HEK293 (cell line): ENCODE measurements at regions not wholly inside any gene's neighbourhood (a gene's known extent, or its start where the extent isn't known, plus 50 kb on each side); places are given as distances from the start of the nearest gene placed in this dataset.

Experiments
- CTCF ChIA-PET: fragments of 350-600 bp; formaldehyde crosslinking; extraction: SDS; loops from one replicate; lab custom pipeline; 2021; ENCODE audit warnings: antibody characterized with exemption; lab: Yijun Ruan, JAX
- POLR2A ChIA-PET: fragments of 300-600 bp; formaldehyde crosslinking; extraction: SDS; loops from one replicate; lab custom pipeline; 2020; ENCODE audit warnings: antibody characterized with exemption, inconsistent platforms; lab: Yijun Ruan, JAX
- H3K27ac ChIP-seq: fragments of 200-500 bp; sonication (Bioruptor generic); 2 replicates; pipeline ENCODE4 v1.5.1; 2014; ENCODE audit warnings: low read depth, low read length, control low read depth, inconsistent platforms; ENCODE audit errors: extremely low read depth
- H3K36me3 ChIP-seq, 2 experiments: fragments of 200-500 bp in 1 of 2; sonication (Bioruptor generic) in 1 of 2; 1 replicate in 1 of 2; 2 replicates in 1 of 2; pipeline ENCODE4 v1.5.1; 2014 to 2017; ENCODE audit warnings: inconsistent platforms in 2 of 2, low read length in 2 of 2; ENCODE audit not compliant: control insufficient read depth in 2 of 2, insufficient read depth in 1 of 2
- H3K4me1 ChIP-seq: fragments of 200-500 bp; sonication (Bioruptor generic); 2 replicates; pipeline ENCODE4 v1.5.1; 2014; ENCODE audit warnings: mild to moderate bottlenecking, low read length, inconsistent platforms; ENCODE audit not compliant: control insufficient read depth, insufficient read depth
- H3K4me3 ChIP-seq: 2 replicates; pipeline ENCODE4 v1.5.1; 2011; ENCODE audit warnings: low read depth, mild to moderate bottlenecking, control low read depth, low read length, moderate library complexity
- H3K9me3 ChIP-seq: fragments of 200-500 bp; sonication (Bioruptor generic); 2 replicates; pipeline ENCODE4 v1.5.1; 2014; ENCODE audit warnings: low read depth, low read length, inconsistent platforms; ENCODE audit not compliant: control insufficient read depth, insufficient read depth
- BCL11B ChIP-seq: fragments of 450-650 bp; formaldehyde crosslinking; IDR thresholded peaks from 2 replicates; pipeline ENCODE4 v1.5.1; 2016; ENCODE audit warnings: low read depth, missing biosample characterization, missing genetic modification characterization
- FEZF1 ChIP-seq: fragments of 450-650 bp; formaldehyde crosslinking; IDR thresholded peaks from 2 replicates; pipeline ENCODE4 v1.5.1; 2016; ENCODE audit warnings: missing biosample characterization, missing genetic modification characterization
- GLIS1 ChIP-seq: fragments of 450-650 bp; formaldehyde crosslinking; IDR thresholded peaks from 2 replicates; pipeline ENCODE4 v1.5.1; 2016; ENCODE audit warnings: missing biosample characterization, missing genetic modification characterization
- HOXD13 ChIP-seq: sonication (generic); formaldehyde crosslinking; IDR thresholded peaks from 2 replicates; pipeline ENCODE4 v1.8.0; 2022; ENCODE audit warnings: missing genetic modification reagents, borderline replicate concordance
- MEIS1 ChIP-seq: sonication (generic); formaldehyde crosslinking; IDR thresholded peaks from 2 replicates; pipeline ENCODE4 v1.8.1; 2022; ENCODE audit warnings: missing genetic modification reagents, mild to moderate bottlenecking, borderline replicate concordance
- MZF1 ChIP-seq: fragments of 450-650 bp; formaldehyde crosslinking; IDR thresholded peaks from 2 replicates; pipeline ENCODE4 v1.5.1; 2017; ENCODE audit warnings: missing biosample characterization, missing genetic modification characterization, borderline replicate concordance
- SETDB1 ChIP-seq: IDR thresholded peaks from one replicate; pipeline ENCODE4 v1.6.1; 2017; ENCODE audit warnings: mild to moderate bottlenecking, low read length, moderate library complexity, mixed read lengths; ENCODE audit not compliant: insufficient read length
- SP7 ChIP-seq: fragments of 450-650 bp; formaldehyde crosslinking; IDR thresholded peaks from 2 replicates; pipeline ENCODE4 v1.5.1; 2016; ENCODE audit warnings: missing biosample characterization, missing genetic modification characterization
- TSHZ1 ChIP-seq: fragments of 450-650 bp; formaldehyde crosslinking; IDR thresholded peaks from 2 replicates; pipeline ENCODE4 v1.5.1; 2016; ENCODE audit warnings: missing biosample characterization, missing genetic modification characterization, borderline replicate concordance
- ZBTB26 ChIP-seq: fragments of 450-650 bp; formaldehyde crosslinking; optimal IDR thresholded peaks from 2 replicates; pipeline ENCODE3; 2016; ENCODE audit warnings: missing biosample characterization, mild to moderate bottlenecking, missing genetic modification characterization
- ZNF10 ChIP-seq: fragments of 450-650 bp; formaldehyde crosslinking; IDR thresholded peaks from 2 replicates; pipeline ENCODE4 v1.5.1; 2017; ENCODE audit warnings: missing biosample characterization, missing genetic modification characterization
- ZNF112 ChIP-seq: fragments of 450-650 bp; formaldehyde crosslinking; IDR thresholded peaks from 2 replicates; pipeline ENCODE4 v1.5.0; 2017; ENCODE audit warnings: missing biosample characterization, missing genetic modification characterization
- ZNF169 ChIP-seq: fragments of 450-650 bp; formaldehyde crosslinking; IDR thresholded peaks from 2 replicates; pipeline ENCODE4 v1.5.1; 2016; ENCODE audit warnings: missing biosample characterization, missing genetic modification characterization
- ZNF214 ChIP-seq: fragments of 450-650 bp; formaldehyde crosslinking; IDR thresholded peaks from 2 replicates; pipeline ENCODE4 v1.5.1; 2017; ENCODE audit warnings: missing biosample characterization, mild to moderate bottlenecking, missing genetic modification characterization, borderline replicate concordance
- ZNF221 ChIP-seq: fragments of 450-650 bp; formaldehyde crosslinking; IDR thresholded peaks from 2 replicates; pipeline ENCODE4 v1.5.1; 2017; ENCODE audit warnings: missing biosample characterization, missing genetic modification characterization, borderline replicate concordance
- ZNF426 ChIP-seq: fragments of 450-650 bp; formaldehyde crosslinking; IDR thresholded peaks from 2 replicates; pipeline ENCODE4 v1.5.1; 2017; ENCODE audit warnings: missing biosample characterization, missing genetic modification characterization, mild to moderate bottlenecking, inconsistent platforms, moderate library complexity
- ZNF48 ChIP-seq: fragments of 450-650 bp; formaldehyde crosslinking; IDR thresholded peaks from 2 replicates; pipeline ENCODE4 v1.5.1; 2016; ENCODE audit warnings: missing biosample characterization, missing genetic modification characterization
- ZNF571 ChIP-seq: fragments of 450-650 bp; formaldehyde crosslinking; IDR thresholded peaks from 2 replicates; pipeline ENCODE4 v1.5.0; 2017; ENCODE audit warnings: missing biosample characterization, missing genetic modification characterization
- ZNF621 ChIP-seq: fragments of 450-650 bp; formaldehyde crosslinking; IDR thresholded peaks from 2 replicates; pipeline ENCODE4 v1.5.1; 2017; ENCODE audit warnings: missing biosample characterization, missing genetic modification characterization
- ZNF670 ChIP-seq: fragments of 450-650 bp; formaldehyde crosslinking; IDR thresholded peaks from 2 replicates; pipeline ENCODE4 v1.5.1; 2016; ENCODE audit warnings: missing biosample characterization, missing genetic modification characterization, low read depth
- ZNF704 ChIP-seq: fragments of 450-650 bp; formaldehyde crosslinking; IDR thresholded peaks from 2 replicates; pipeline ENCODE4 v1.5.1; 2016; ENCODE audit warnings: missing biosample characterization, missing genetic modification characterization
- ZNF837 ChIP-seq: fragments of 450-650 bp; formaldehyde crosslinking; IDR thresholded peaks from 2 replicates; pipeline ENCODE4 v1.5.1; 2016; ENCODE audit warnings: missing biosample characterization, missing genetic modification characterization
- TF ChIP-seq, protein P1 (sequence below): fragments of 450-650 bp; formaldehyde crosslinking; IDR thresholded peaks from 2 replicates; pipeline ENCODE4 v1.5.1; 2017; ENCODE audit warnings: missing biosample characterization, missing genetic modification characterization
- TF ChIP-seq, protein P2 (sequence below): fragments of 450-650 bp; formaldehyde crosslinking; IDR thresholded peaks from 2 replicates; pipeline ENCODE4 v1.5.1; 2017; ENCODE audit warnings: missing biosample characterization, missing genetic modification characterization

DNA sequence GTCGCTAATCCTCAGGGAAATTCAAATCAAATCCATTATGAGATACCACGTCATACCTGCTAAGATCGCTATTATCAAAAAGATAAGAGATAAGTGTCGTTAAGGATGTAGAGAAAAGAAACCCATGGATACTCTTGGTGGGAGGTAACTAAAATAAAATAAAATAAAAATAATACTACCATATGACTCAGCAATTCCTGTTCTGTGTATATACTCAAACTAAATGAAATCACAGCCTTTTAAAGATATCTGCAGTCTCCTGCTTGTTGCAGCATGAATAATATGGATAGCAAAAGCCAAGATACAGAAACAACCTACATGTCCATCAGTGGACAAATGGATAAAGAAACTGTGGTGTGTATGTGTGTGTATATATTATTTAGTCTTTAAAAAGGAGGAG, 105.8 kb upstream of the IL15 start:
- ChIA-PET CTCF (no interaction called here), POLR2A (no interaction called here)
- Histone ChIP-seq H3K9me3 (no peaks in the 10 kb centered on the region), H3K36me3 (no peaks in the 10 kb centered on the region), H3K4me3 (no peak overlapping the region), H3K27ac (no peak overlapping the region), H3K4me1 (no peaks in the 10 kb centered on the region)
- TF ChIP-seq ZNF621 (tag by site-specific recombination) (no peak), ZNF571 (tag by site-specific recombination) (no peak), ZNF10 (tag by site-specific recombination) (no peak), BCL11B (no peak), ZNF704 (no peak), ZBTB26 (tag by site-specific recombination) (no peak), FEZF1 (tag by site-specific recombination) (no peak), MZF1 (tag by site-specific recombination) (no peak), ZNF112 (no peak), ZNF670 (tag by site-specific recombination) (no peak), GLIS1 (tag by site-specific recombination) (no peak), SP7 (tag by site-specific recombination) (no peak), TSHZ1 (no peak)
- TF ChIP-seq, protein P1, sequence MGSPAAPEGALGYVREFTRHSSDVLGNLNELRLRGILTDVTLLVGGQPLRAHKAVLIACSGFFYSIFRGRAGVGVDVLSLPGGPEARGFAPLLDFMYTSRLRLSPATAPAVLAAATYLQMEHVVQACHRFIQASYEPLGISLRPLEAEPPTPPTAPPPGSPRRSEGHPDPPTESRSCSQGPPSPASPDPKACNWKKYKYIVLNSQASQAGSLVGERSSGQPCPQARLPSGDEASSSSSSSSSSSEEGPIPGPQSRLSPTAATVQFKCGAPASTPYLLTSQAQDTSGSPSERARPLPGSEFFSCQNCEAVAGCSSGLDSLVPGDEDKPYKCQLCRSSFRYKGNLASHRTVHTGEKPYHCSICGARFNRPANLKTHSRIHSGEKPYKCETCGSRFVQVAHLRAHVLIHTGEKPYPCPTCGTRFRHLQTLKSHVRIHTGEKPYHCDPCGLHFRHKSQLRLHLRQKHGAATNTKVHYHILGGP (tag by site-specific recombination) = no peak

GRCh38 chr4:141534985-141535384, 101.4 kb upstream of the IL15 start:
- Histone ChIP-seq H3K9me3 (no peaks in the 10 kb centered on the region), H3K27ac (no peak overlapping the region), H3K4me1 (no peaks in the 10 kb centered on the region), H3K36me3 (no peaks in the 10 kb centered on the region)
- POLR2A ChIA-PET = no interaction called here
- CTCF ChIA-PET = no interaction called here
- TF ChIP-seq ZNF837 (tag by site-specific recombination) (no peak), ZNF169 (no peak)
- TF ChIP-seq, all 188 proteins: peak for 0
- no peak overlapping the region for H3K4me3 ChIP-seq

DNA sequence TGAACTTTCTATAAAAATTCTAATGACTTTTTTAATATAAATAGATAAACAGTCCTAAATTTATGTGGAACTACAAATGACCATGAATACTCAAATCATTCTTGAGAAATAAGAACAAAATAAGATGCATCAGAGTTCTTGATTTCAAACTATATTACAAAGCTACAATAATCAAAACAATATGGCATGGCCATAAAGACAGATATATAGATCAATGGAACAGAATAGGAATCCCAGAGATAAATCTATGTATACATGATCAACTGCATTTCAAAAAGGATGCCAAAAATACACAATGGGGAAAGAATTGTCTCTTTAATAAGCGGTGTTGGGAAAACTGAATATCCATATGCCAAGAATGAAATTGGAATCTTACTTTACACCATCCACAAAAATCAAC, 98.4 kb upstream of the IL15 start:
- Histone ChIP-seq H3K9me3 (no peaks in the 10 kb centered on the region), H3K4me3 (no peak overlapping the region), H3K27ac (no peak overlapping the region), H3K4me1 (no peaks in the 10 kb centered on the region), H3K36me3 (no peaks in the 10 kb centered on the region)
- ChIA-PET CTCF (no interaction called here), POLR2A (no interaction called here)
- TF ChIP-seq MEIS1 (CRISPR knock-in tag) (no peak), ZNF426 (tag by site-specific recombination) (no peak), SETDB1 (peak; percentile 84), ZNF221 (tag by site-specific recombination) (no peak), ZNF214 (tag by site-specific recombination) (no peak), HOXD13 (CRISPR knock-in tag) (no peak), ZNF48 (tag by site-specific recombination) (no peak)
- TF ChIP-seq, protein P2, sequence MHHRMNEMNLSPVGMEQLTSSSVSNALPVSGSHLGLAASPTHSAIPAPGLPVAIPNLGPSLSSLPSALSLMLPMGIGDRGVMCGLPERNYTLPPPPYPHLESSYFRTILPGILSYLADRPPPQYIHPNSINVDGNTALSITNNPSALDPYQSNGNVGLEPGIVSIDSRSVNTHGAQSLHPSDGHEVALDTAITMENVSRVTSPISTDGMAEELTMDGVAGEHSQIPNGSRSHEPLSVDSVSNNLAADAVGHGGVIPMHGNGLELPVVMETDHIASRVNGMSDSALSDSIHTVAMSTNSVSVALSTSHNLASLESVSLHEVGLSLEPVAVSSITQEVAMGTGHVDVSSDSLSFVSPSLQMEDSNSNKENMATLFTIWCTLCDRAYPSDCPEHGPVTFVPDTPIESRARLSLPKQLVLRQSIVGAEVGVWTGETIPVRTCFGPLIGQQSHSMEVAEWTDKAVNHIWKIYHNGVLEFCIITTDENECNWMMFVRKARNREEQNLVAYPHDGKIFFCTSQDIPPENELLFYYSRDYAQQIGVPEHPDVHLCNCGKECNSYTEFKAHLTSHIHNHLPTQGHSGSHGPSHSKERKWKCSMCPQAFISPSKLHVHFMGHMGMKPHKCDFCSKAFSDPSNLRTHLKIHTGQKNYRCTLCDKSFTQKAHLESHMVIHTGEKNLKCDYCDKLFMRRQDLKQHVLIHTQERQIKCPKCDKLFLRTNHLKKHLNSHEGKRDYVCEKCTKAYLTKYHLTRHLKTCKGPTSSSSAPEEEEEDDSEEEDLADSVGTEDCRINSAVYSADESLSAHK (tag by site-specific recombination) = no peak
